Neural progenitor cell (in vitro differentiated cells): ENCODE measurements at regions not wholly inside any gene's neighbourhood (a gene's known extent, or its start where the extent isn't known, plus 50 kb on each side); places are given as distances from the start of the nearest gene placed in this dataset.

Source experiments
- DNase-seq: peaks from one replicate; pipeline ENCODE4 v3.0.0-alpha.2; 2016; ENCODE audit warnings: low spot score
- H2AFZ ChIP-seq: fragments of 200-600 bp; sonication (generic); replicated peaks from 2 replicates; pipeline ENCODE4 v1.6.1; 2016; ENCODE audit warnings: antibody characterized with exemption
- H3F3A ChIP-seq: fragments of 200-600 bp; sonication (generic); 2 replicates; pipeline ENCODE4 v1.6.1; 2016; ENCODE audit warnings: antibody characterized with exemption, low read depth
- H3K27ac ChIP-seq: fragments of 200-600 bp; sonication (generic); 2 replicates; pipeline ENCODE4 v1.5.1; 2016; ENCODE audit warnings: mild to moderate bottlenecking
- H3K27me3 ChIP-seq: fragments of 200-600 bp; sonication (generic); 2 replicates; pipeline ENCODE4 v1.6.1; 2016; ENCODE audit warnings: mild to moderate bottlenecking, moderate library complexity
- H3K36me3 ChIP-seq: fragments of 200-600 bp; sonication (generic); 2 replicates; pipeline ENCODE4 v1.5.1; 2016
- H3K4me1 ChIP-seq: fragments of 200-600 bp; sonication (generic); 2 replicates; pipeline ENCODE4 v1.6.1; 2016; ENCODE audit warnings: mixed run types
- H3K4me2 ChIP-seq: fragments of 200-600 bp; sonication (generic); 2 replicates; pipeline ENCODE4 v1.6.1; 2016
- H3K4me3 ChIP-seq: fragments of 200-600 bp; sonication (generic); 2 replicates; pipeline ENCODE4 v1.5.1; 2016
- H3K79me2 ChIP-seq: fragments of 200-600 bp; sonication (generic); 2 replicates; pipeline ENCODE4 v1.6.1; 2016; ENCODE audit warnings: low read depth
- H3K9ac ChIP-seq: fragments of 200-600 bp; sonication (generic); 2 replicates; pipeline ENCODE4 v1.6.1; 2016
- H3K9me3 ChIP-seq: fragments of 200-600 bp; sonication (generic); 2 replicates; pipeline ENCODE4 v1.5.1; 2016; ENCODE audit warnings: low read depth
- H4K20me1 ChIP-seq: fragments of 200-600 bp; sonication (generic); 2 replicates; pipeline ENCODE4 v1.6.1; 2016; ENCODE audit warnings: low read depth
- H3K27ac Mint-ChIP-seq: 3 replicates; pipeline ENCODE4 v1.8.0; 2021; ENCODE audit warnings: mixed read lengths
- H3K27me3 Mint-ChIP-seq: 2 replicates; pipeline ENCODE4 v1.8.0; 2022; ENCODE audit warnings: low read depth, mild to moderate bottlenecking, inconsistent platforms, moderate library complexity, mixed read lengths; ENCODE audit not compliant: insufficient read depth
- H3K36me3 Mint-ChIP-seq: 3 replicates; pipeline ENCODE4 v1.8.0; 2021; ENCODE audit warnings: mixed read lengths
- H3K4me1 Mint-ChIP-seq: 3 replicates; pipeline ENCODE4 v1.8.0; 2021; ENCODE audit warnings: mixed read lengths
- H3K4me3 Mint-ChIP-seq: 3 replicates; pipeline ENCODE4 v1.8.0; 2021; ENCODE audit warnings: mild to moderate bottlenecking, moderate library complexity, mixed read lengths
- H3K9me3 Mint-ChIP-seq: 3 replicates; pipeline ENCODE4 v1.8.0; 2020; ENCODE audit warnings: mixed read lengths
- CTCF ChIP-seq: fragments of 200-600 bp; sonication (generic); IDR thresholded peaks from 2 replicates; pipeline ENCODE4 v1.5.1; 2017; ENCODE audit warnings: antibody characterized with exemption, mild to moderate bottlenecking
- EZH2 ChIP-seq: fragments of 200-600 bp; sonication (generic); IDR thresholded peaks from 2 replicates; pipeline ENCODE4 v1.6.1; 2017; ENCODE audit warnings: antibody characterized with exemption, mild to moderate bottlenecking, moderate library complexity
- EZH2phosphoT487 ChIP-seq: fragments of 200-600 bp; sonication (generic); IDR thresholded peaks from 2 replicates; pipeline ENCODE4 v1.6.1; 2017; ENCODE audit warnings: antibody characterized with exemption

- H3K27ac ChIP-seq, result no peak overlapping the region
- H3F3A ChIP-seq, result no peaks in the 10 kb centered on the region
- Mint-ChIP-seq H3K4me1 (peaks cover 2% of the 10 kb centered on the region), H3K4me3 (no peak overlapping the region), H3K27ac (no peak overlapping the region), H3K36me3 (no peaks in the 10 kb centered on the region), H3K27me3 (peaks cover 3% of the 10 kb centered on the region), H3K9me3 (no peaks in the 10 kb centered on the region)
- H3K79me2 ChIP-seq, result no peaks in the 10 kb centered on the region
- H4K20me1 ChIP-seq, result no peaks in the 10 kb centered on the region
- no peak for DNase-seq
- no peak overlapping the region for H3K9ac ChIP-seq
- no peaks in the 10 kb centered on the region for H3K27me3 ChIP-seq
- H2AFZ ChIP-seq, result no peak overlapping the region
- H3K4me3 ChIP-seq, result no peak overlapping the region
- TF ChIP-seq EZH2 (no peak), EZH2phosphoT487 (no peak), CTCF (no peak)
- H3K4me1 ChIP-seq, result no peaks in the 10 kb centered on the region
- H3K36me3 ChIP-seq, result no peaks in the 10 kb centered on the region
- no peak overlapping the region for H3K4me2 ChIP-seq
- no peaks in the 10 kb centered on the region for H3K9me3 ChIP-seq
Observed at GRCh38 chr5:18507114-18507513, 872.9 kb downstream of the TAF11L14 start.

GRCh38 chr5:18517641-18518380, 883.6 kb downstream of the TAF11L14 start:
- Histone ChIP-seq H3K4me1 (no peaks in the 10 kb centered on the region), H2AFZ (no peak overlapping the region), H3F3A (no peaks in the 10 kb centered on the region), H3K36me3 (no peaks in the 10 kb centered on the region), H3K79me2 (no peaks in the 10 kb centered on the region), H4K20me1 (no peaks in the 10 kb centered on the region), H3K4me3 (no peak overlapping the region), H3K27me3 (no peaks in the 10 kb centered on the region), H3K9me3 (no peaks in the 10 kb centered on the region), H3K27ac (no peak overlapping the region), H3K4me2 (no peak overlapping the region), H3K9ac (no peak overlapping the region)
- Mint-ChIP-seq H3K36me3 (no peaks in the 10 kb centered on the region), H3K4me3 (no peak overlapping the region), H3K27me3 (no peaks in the 10 kb centered on the region), H3K9me3 (peaks cover 4% of the 10 kb centered on the region), H3K27ac (no peak overlapping the region), H3K4me1 (no peaks in the 10 kb centered on the region)
- DNase-seq, result no peak
- no peak for TF ChIP-seq EZH2phosphoT487
- no peak for TF ChIP-seq EZH2
- TF ChIP-seq CTCF, result no peak

- H2AFZ ChIP-seq, result no peak overlapping the region
- H3K4me3 Mint-ChIP-seq, result no peak overlapping the region
- no peaks in the 10 kb centered on the region for H3K4me1 ChIP-seq
- DNase-seq, result no peak
- H3K27me3 ChIP-seq, result no peaks in the 10 kb centered on the region
- no peaks in the 10 kb centered on the region for H3K36me3 Mint-ChIP-seq
- H3K4me1 Mint-ChIP-seq, result no peaks in the 10 kb centered on the region
- no peak overlapping the region for H3K9ac ChIP-seq
- no peaks in the 10 kb centered on the region for H3K36me3 ChIP-seq
- H3K9me3 ChIP-seq, result no peaks in the 10 kb centered on the region
- no peaks in the 10 kb centered on the region for H3K79me2 ChIP-seq
- TF ChIP-seq EZH2phosphoT487 (no peak), CTCF (no peak), EZH2 (no peak)
- H3K9me3 Mint-ChIP-seq, result peaks cover 4% of the 10 kb centered on the region
- no peaks in the 10 kb centered on the region for H3K27me3 Mint-ChIP-seq
- no peak overlapping the region for H3K27ac ChIP-seq
- H3F3A ChIP-seq, result no peaks in the 10 kb centered on the region
- H3K4me2 ChIP-seq, result no peak overlapping the region
- no peak overlapping the region for H3K27ac Mint-ChIP-seq
- no peak overlapping the region for H3K4me3 ChIP-seq
- no peaks in the 10 kb centered on the region for H4K20me1 ChIP-seq
Observed at GRCh38 chr5:18523380-18523779, 889.1 kb downstream of the TAF11L14 start.
